ENCODE measurements at regions not wholly inside any gene's neighbourhood (a gene's known extent, or its start where the extent isn't known, plus 50 kb on each side); places are given as distances from the start of the nearest gene placed in this dataset.

GRCh38 chr18:61148322-61148721 lies 184.9 kb upstream of the CDH20 start:
- no peak for DNase-seq (ENCODE audit: low read depth)
- TF ChIP-seq, protein P1, sequence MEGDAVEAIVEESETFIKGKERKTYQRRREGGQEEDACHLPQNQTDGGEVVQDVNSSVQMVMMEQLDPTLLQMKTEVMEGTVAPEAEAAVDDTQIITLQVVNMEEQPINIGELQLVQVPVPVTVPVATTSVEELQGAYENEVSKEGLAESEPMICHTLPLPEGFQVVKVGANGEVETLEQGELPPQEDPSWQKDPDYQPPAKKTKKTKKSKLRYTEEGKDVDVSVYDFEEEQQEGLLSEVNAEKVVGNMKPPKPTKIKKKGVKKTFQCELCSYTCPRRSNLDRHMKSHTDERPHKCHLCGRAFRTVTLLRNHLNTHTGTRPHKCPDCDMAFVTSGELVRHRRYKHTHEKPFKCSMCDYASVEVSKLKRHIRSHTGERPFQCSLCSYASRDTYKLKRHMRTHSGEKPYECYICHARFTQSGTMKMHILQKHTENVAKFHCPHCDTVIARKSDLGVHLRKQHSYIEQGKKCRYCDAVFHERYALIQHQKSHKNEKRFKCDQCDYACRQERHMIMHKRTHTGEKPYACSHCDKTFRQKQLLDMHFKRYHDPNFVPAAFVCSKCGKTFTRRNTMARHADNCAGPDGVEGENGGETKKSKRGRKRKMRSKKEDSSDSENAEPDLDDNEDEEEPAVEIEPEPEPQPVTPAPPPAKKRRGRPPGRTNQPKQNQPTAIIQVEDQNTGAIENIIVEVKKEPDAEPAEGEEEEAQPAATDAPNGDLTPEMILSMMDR (IDR thresholded peaks at IDR 0.05; ENCODE audit: control insufficient read depth, insufficient read depth, low read depth, low read length, missing control alignments): no peak
- no peak overlapping the region for H3K4me3 ChIP-seq (ENCODE audit: control insufficient read depth, low read depth, low read length)

DNA sequence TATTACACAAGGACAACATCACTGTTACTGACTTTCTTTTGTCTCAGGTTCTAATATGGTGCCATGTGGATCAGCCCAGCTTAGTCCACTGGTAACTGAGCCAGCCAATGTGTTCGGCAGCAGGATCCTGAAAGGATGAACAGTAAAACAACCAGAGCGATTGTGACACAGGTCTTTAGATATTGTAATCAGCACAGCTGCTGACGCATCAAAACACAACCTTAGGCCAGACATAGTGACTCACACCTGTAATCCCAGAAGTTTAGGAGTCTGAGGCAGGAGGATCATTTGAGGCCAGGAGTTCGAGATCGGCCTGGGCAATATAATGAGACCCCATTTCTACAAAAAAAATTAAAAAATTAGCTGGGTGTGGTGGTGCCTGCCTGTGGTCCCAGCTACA lies 183.4 kb upstream of the CDH20 start:
- TF ChIP-seq, protein P1 (IDR thresholded peaks at IDR 0.05; ENCODE audit: control insufficient read depth, insufficient read depth, low read depth, low read length, missing control alignments): no peak
- no peak for DNase-seq (ENCODE audit: low read depth)
- no peak overlapping the region for H3K4me3 ChIP-seq (ENCODE audit: control insufficient read depth, low read depth, low read length)

DNA sequence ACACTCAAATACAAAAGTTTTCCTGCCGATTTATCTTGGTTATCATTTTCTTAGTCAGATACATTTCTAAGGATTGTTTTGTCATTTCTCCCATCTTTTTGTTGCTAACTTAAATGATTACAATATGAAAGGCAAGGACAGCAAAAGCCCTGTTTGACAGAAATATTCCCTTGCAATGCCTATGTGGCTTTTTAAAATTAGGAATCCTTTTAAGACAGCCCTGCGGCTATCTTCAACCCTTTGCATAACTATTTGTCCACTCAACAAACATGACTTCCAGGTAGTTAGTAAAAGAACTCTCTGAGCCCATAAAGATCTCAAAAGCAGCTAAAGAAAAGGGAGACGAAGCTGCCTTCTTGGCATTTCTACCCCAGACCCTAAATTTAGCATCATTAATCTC lies 179.7 kb upstream of the CDH20 start:
- DNase-seq (ENCODE audit: low read depth): no peak
- no peak overlapping the region for H3K4me3 ChIP-seq (ENCODE audit: control insufficient read depth, low read depth, low read length)
- TF ChIP-seq, protein P1 (IDR thresholded peaks at IDR 0.05; ENCODE audit: control insufficient read depth, insufficient read depth, low read depth, low read length, missing control alignments): no peak

DNA sequence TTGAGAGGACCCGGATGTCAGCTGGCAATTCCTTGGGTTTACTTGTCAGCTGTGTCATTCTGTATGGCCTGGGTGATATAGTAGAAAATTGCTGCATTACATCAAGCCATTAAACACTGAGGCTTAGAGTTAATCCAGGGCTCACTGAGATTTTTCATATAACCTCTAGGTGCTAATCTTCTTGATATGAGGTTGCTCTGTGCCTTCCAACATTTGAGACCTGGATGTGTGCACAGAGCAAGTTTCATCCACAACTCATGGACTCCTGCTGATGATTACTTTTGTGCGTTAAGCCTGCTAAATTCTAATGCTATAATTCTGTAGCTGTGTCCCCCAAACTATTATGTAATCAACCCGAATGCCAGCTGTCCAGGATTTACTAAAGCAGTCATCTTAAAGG lies 178.4 kb upstream of the CDH20 start:
- TF ChIP-seq, protein P1 (IDR thresholded peaks at IDR 0.05; ENCODE audit: control insufficient read depth, insufficient read depth, low read depth, low read length, missing control alignments): no peak
- H3K4me3 ChIP-seq (ENCODE audit: control insufficient read depth, low read depth, low read length): no peak overlapping the region
- no peak for DNase-seq (ENCODE audit: low read depth)

GRCh38 chr18:61155586-61155985 lies 177.6 kb upstream of the CDH20 start:
- TF ChIP-seq, protein P1 (IDR thresholded peaks at IDR 0.05; ENCODE audit: control insufficient read depth, insufficient read depth, low read depth, low read length, missing control alignments): no peak
- no peak overlapping the region for H3K4me3 ChIP-seq (ENCODE audit: control insufficient read depth, low read depth, low read length)
- DNase-seq (ENCODE audit: low read depth): no peak

DNA sequence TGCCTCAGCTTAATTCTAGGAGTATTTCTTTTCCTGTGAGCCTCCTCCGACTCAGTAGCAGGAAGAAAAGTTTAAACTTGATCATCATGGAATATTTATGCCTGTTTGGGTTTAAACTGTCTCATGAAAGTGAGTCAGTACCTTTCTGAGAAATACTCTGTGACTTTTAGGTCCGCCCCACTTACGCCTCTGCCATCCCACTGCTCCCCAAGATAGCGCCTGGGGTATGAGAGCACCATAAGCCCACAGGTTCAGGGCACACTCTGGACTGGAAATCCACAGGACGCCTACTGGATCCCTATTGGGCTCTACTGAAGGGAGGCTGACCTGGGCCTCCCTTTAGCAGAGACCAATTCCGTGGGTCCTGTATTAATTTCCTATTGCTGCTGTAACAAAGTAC lies 175.8 kb upstream of the CDH20 start:
- H3K4me3 ChIP-seq (ENCODE audit: control insufficient read depth, low read depth, low read length): no peak overlapping the region
- no peak for DNase-seq (ENCODE audit: low read depth)
- TF ChIP-seq, protein P1 (IDR thresholded peaks at IDR 0.05; ENCODE audit: control insufficient read depth, insufficient read depth, low read depth, low read length, missing control alignments): no peak

GRCh38 chr18:61159246-61159645 lies 174.0 kb upstream of the CDH20 start:
- TF ChIP-seq, protein P1 (IDR thresholded peaks at IDR 0.05; ENCODE audit: control insufficient read depth, insufficient read depth, low read depth, low read length, missing control alignments): no peak
- DNase-seq (ENCODE audit: low read depth): no peak
- no peak overlapping the region for H3K4me3 ChIP-seq (ENCODE audit: control insufficient read depth, low read depth, low read length)

All from AG09309 (cell line).